Stomach (tissue), 8 donors: ENCODE measurements at regions not wholly inside any gene's neighbourhood (a gene's known extent, or its start where the extent isn't known, plus 50 kb on each side); places are given as distances from the start of the nearest gene placed in this dataset.

ENCODE experiments used
- DNase-seq, 2 donors: peaks; one replicate each; pipeline versions ENCODE4 v3.0.0 to v3.0.0-alpha.2; 2013 to 2019
- H3K27ac ChIP-seq, 5 donors: fragments of 200-600 bp in 4 of 5; sonication (generic) in 4 of 5; one replicate each; pipeline ENCODE4 v1.5.1; 2013 to 2019; ENCODE audit warnings: mild to moderate bottlenecking in 1 of 5, moderate library complexity in 1 of 5
- H3K27me3 ChIP-seq, 3 donors: fragments of 200-600 bp; sonication (generic); one replicate each; pipeline ENCODE4 v1.5.1; 2017 to 2019; ENCODE audit warnings: mixed run types in 1 of 3
- H3K36me3 ChIP-seq, 4 donors: fragments of 200-600 bp; sonication (generic); 1 replicate in 3 of 4; 2 replicates in 1 of 4; pipeline ENCODE4 v1.5.1; 2016 to 2019
- H3K4me1 ChIP-seq, 4 donors: fragments of 200-600 bp; sonication (generic); one replicate each; pipeline ENCODE4 v1.5.1; 2016 to 2019
- H3K4me3 ChIP-seq, 4 donors: fragments of 200-600 bp; sonication (generic) in 3 of 4; one replicate each; pipeline ENCODE4 v1.5.1; 2016 to 2019; ENCODE audit warnings: mild to moderate bottlenecking in 1 of 4
- H3K9me3 ChIP-seq, 4 donors: fragments of 200-600 bp; sonication (generic); one replicate each; pipeline ENCODE4 v1.5.1; 2016 to 2019
- CTCF ChIP-seq, 7 experiments: fragments of 450-650 bp in 4 of 7; fragments of 200-600 bp in 3 of 7; sonication (generic) in 3 of 7; IDR thresholded peaks; one replicate each; pipeline ENCODE4 v1.5.1; 2016 to 2019; ENCODE audit warnings: antibody characterized with exemption in 7 of 7, control low read depth in 2 of 7, mild to moderate bottlenecking in 1 of 7
- EP300 ChIP-seq: sonication (generic); formaldehyde crosslinking; IDR thresholded peaks from one replicate; pipeline ENCODE4 v1.6.1; 2017; ENCODE audit warnings: antibody characterized with exemption
- POLR2A ChIP-seq, 4 donors: fragments of 450-650 bp; IDR thresholded peaks; one replicate each; pipeline ENCODE4 v1.6.1; 2016; ENCODE audit warnings: antibody characterized with exemption in 4 of 4, control low read depth in 2 of 4, mild to moderate bottlenecking in 1 of 4, moderate library complexity in 1 of 4
- POLR2AphosphoS5 ChIP-seq, 3 donors: sonication (generic); formaldehyde crosslinking; IDR thresholded peaks; one replicate each; pipeline ENCODE4 v1.6.1; 2016; ENCODE audit warnings: antibody characterized with exemption in 3 of 3
- WGBS, 5 donors: extraction: QIAGEN DNeasy Blood & Tissue Kit in 3 of 5; methylation state at CpG; one replicate each; pipeline versions ENCODE4 v1.1.5 to v1.1.7; 2013 to 2018; 5-methylcytosine and 5-hydroxymethylcytosine counted together
- intact Hi-C: fragments of 100-400 bp; cut with DNase I; formaldehyde crosslinking; loops from one replicate; pipeline ENCODE4 v1.15.1; 2023; ENCODE audit warnings: low total_unique reads
- donor health status: healthy with polysubstance abuse.
- donor health status: Bipolar disorder and iron deficiency.
- donor health status: healthy.

- H3K4me3 ChIP-seq, result no peak overlapping the region
- H3K27ac ChIP-seq, result no peak overlapping the region
- H3K9me3 ChIP-seq, result peaks cover 0 to 11% (median 6%) of the 10 kb centered on the region in 4 donors
- intact Hi-C loops, result no loop called here
- DNase-seq, result no peak
- 63 to 77% (median 65%) methylated on average over 10 of the region's 10 CpGs for WGBS, 5 donors
- TF ChIP-seq POLR2AphosphoS5 (IDR thresholded peaks at IDR 0.05) (no peak), POLR2A (IDR thresholded peaks at IDR 0.05) (no peak), EP300 (no peak), CTCF (IDR thresholded peaks at IDR 0.05) (no peak)
- no peaks in the 10 kb centered on the region for H3K4me1 ChIP-seq
- H3K36me3 ChIP-seq, result no peaks in the 10 kb centered on the region
- H3K27me3 ChIP-seq, result no peaks in the 10 kb centered on the region
Measured at GRCh38 chr9:3138231-3139229, 294.6 kb upstream of the PUM3 start.

GRCh38 chr9:3137347-3137695 lies 293.4 kb upstream of the PUM3 start:
- peaks cover 0 to 11% (median 2%) of the 10 kb centered on the region in 4 donors for H3K9me3 ChIP-seq
- intact Hi-C loops, result no loop called here
- no peaks in the 10 kb centered on the region for H3K27me3 ChIP-seq
- H3K36me3 ChIP-seq, result no peaks in the 10 kb centered on the region
- TF ChIP-seq CTCF (IDR thresholded peaks at IDR 0.05), result no peak
- TF ChIP-seq POLR2AphosphoS5 (IDR thresholded peaks at IDR 0.05), result no peak
- TF ChIP-seq EP300, result no peak
- TF ChIP-seq POLR2A (IDR thresholded peaks at IDR 0.05), result no peak
- no peak for DNase-seq
- WGBS, 5 donors, result 52 to 63% (median 57%) methylated on average over 3 of the region's 3 CpGs
- H3K4me3 ChIP-seq, result no peak overlapping the region
- H3K27ac ChIP-seq, result no peak overlapping the region
- no peaks in the 10 kb centered on the region for H3K4me1 ChIP-seq

GRCh38 chr9:3136686-3137346 lies 292.9 kb upstream of the PUM3 start:
- peak in 1 of 2 donors; percentile 12 for DNase-seq
- Histone ChIP-seq H3K4me1 (no peaks in the 10 kb centered on the region), H3K36me3 (no peaks in the 10 kb centered on the region), H3K9me3 (peaks cover 0 to 11% (median 2%) of the 10 kb centered on the region in 4 donors), H3K27me3 (no peaks in the 10 kb centered on the region), H3K4me3 (no peak overlapping the region), H3K27ac (no peak overlapping the region)
- WGBS, 5 donors, result 45 to 64% (median 54%) methylated on average over 6 of the region's 6 CpGs
- intact Hi-C loops, result no loop called here
- TF ChIP-seq CTCF (IDR thresholded peaks at IDR 0.05) (no peak), POLR2AphosphoS5 (IDR thresholded peaks at IDR 0.05) (no peak), POLR2A (IDR thresholded peaks at IDR 0.05) (no peak), EP300 (no peak)

- no peak for TF ChIP-seq CTCF (IDR thresholded peaks at IDR 0.05)
- TF ChIP-seq POLR2A (IDR thresholded peaks at IDR 0.05), result no peak
- no peak for TF ChIP-seq EP300
- TF ChIP-seq POLR2AphosphoS5 (IDR thresholded peaks at IDR 0.05), result no peak
- Histone ChIP-seq H3K27ac (no peak overlapping the region), H3K4me3 (no peak overlapping the region), H3K9me3 (peaks cover 0 to 11% (median 2%) of the 10 kb centered on the region in 4 donors), H3K36me3 (no peaks in the 10 kb centered on the region), H3K27me3 (no peaks in the 10 kb centered on the region), H3K4me1 (no peaks in the 10 kb centered on the region)
- 79 to 92% (median 83%) methylated on average over 1 of the region's 1 CpG for WGBS, 5 donors
- intact Hi-C loops, result no loop called here
- no peak for DNase-seq
Measured at GRCh38 chr9:3136230-3136629, 292.3 kb upstream of the PUM3 start.
